HT-29 (cell line): ENCODE measurements at regions not wholly inside any gene's neighbourhood (a gene's known extent, or its start where the extent isn't known, plus 50 kb on each side); places are given as distances from the start of the nearest gene placed in this dataset.
"Not testable (repeated sequence)": the region's sequence is repeated elsewhere in the genome, so short reads cannot be mapped to it uniquely, and the experiment has no call there.

Source experiments
- DNase-seq: peaks from one replicate; pipeline ENCODE4 v3.0.0-alpha.2; 2015; ENCODE audit warnings: low spot score

DNA sequence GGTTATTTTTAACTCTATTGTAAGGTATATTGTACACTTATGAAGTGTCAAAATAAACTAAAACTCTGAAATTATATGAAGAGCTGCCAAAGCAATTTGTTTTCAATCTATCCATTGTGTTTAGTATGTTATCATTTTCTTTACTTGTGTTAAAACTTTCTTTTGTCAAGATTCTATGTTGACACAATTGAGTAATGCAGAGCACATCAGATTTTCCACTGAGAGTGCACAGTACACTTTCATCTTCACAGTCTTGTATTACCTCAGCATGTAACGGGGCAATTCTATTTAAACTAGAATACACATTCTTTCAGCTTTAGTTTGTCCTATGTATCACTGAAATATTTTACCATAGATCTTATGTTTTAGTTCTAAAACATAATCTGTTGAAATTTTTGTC lies 304.4 kb upstream of the ZC3H15 start:
- no peak for DNase-seq

DNA sequence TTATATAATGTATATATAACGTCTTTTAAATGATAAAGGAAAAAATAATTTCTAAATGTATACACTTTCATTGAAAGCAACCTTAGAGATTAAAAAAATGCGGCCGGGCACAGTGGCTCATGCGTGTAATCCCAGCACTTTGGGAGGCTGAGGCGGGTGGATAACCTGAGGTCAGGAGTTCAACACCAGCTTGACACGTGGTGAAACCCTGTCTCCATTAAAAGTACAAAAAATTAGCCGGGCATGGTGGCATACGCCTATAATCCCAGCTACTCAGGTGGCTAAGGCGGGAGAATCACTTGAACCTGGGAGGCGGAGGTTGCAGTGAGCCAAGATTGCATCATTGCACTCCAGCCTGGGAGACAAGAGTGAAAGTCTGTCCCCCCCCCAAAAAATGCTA lies 303.7 kb upstream of the ZC3H15 start:
- DNase-seq, result not testable (repeated sequence)

DNA sequence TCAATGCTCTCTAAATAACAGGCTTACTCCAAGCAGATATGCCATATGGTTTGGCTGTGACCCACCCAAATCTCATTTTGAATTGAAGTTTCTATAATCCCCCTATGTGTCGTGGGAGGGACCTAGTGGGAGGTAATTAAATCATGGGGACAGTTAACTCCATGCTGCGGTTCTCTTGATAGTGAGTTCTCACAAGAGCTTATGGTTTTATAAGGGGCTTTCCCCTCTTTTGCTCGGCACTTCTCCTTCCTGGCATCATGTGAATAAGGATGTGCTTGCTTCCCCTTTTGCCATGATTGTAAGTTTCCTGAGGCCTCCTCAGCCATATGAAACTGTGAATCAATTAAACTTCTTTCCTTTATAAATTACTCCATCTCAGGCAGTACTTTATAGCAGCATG lies 302.7 kb upstream of the ZC3H15 start:
- DNase-seq, result no peak

DNA sequence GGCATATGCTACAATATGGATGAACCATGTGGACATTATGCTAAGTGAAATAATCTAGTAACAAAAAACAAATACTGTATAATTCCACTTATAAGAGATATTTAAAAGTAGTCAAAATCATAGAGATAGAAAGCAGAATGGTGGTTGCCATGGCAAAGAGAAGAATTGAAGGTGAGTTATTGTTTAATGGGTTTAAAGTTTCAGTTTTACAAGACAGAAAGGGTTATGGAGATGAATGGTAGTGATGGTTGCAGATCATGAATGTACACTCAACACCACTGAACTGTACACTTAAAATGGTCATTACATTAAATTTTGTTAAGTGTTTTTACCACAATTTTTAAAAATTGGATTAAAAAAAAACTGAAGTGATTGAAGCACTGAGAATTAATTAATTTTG lies 298.2 kb upstream of the ZC3H15 start:
- DNase-seq, result no peak

DNA sequence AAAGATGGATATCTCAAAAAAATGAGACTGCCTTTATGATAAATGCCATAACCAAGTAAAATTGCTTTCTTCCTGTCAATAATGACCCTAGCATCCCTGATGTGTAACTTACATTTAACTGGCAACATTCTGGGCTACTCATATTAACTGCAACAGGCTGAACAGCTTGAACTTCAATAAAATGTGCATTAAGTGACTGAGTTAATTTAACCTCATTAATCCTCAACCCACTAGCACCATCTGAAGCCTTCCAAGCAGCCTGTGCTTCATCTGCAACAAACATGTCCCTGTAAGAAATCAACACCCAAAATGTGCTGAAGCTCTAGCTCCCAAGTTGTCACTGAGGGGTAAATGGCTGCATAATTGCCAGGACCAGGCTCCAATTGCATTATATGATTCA lies 296.2 kb upstream of the ZC3H15 start:
- no peak for DNase-seq

DNA sequence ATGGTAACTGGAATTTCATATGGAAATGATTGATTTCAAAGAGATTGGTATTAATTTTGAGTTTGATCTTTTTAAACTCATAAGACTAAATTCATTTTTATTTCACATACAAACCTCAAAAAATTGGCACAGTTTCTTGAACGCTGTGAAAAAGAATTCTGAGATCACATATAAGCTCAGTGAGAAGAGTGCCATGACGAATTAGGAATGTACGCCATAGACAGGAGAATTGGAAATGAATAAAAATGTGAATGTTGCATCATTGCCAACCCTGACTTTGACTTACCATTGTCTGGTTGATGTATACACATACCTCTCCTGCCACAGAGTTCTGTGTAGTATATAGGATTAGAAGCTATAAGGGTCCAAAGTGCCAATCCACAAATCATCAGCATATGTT lies 290.4 kb upstream of the ZC3H15 start:
- no peak for DNase-seq

DNA sequence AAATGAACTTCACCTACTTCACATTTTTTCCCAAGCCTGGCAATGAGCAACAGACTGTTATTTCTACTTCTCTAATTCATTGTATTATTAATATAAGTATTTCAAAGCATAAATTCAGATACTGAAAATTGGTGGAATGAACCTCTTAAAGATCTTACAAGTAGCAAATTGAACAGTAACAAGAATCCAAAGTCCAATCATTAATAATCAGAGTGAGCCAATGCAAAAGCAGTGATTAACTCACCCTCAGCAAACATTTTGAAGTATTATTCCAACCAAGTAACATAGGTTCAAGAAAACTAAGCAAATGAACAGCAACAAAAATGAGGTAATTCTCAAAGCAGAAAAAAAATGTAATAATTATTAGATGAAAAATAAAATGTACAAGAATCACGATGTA lies 288.1 kb upstream of the ZC3H15 start:
- no peak for DNase-seq

DNA sequence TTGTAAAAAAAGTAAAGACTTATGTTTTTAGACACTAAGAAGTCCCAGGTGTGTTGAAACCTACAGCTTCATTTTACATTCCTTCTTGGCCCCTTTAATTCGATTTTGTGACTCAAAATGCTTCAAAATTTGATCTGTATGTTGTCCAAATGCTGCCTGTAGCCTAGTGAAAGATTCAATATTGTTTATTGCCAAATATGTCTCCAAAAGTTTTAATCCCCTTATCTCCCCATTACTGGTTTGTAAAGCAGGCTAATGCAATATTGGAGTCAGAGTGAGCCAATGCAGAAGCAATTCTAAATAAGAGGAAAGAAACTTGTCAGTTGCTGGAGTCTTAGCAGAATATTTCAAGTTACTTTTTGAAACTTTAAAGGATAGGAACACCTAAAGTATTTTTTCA lies 287.0 kb upstream of the ZC3H15 start:
- no peak for DNase-seq

DNA sequence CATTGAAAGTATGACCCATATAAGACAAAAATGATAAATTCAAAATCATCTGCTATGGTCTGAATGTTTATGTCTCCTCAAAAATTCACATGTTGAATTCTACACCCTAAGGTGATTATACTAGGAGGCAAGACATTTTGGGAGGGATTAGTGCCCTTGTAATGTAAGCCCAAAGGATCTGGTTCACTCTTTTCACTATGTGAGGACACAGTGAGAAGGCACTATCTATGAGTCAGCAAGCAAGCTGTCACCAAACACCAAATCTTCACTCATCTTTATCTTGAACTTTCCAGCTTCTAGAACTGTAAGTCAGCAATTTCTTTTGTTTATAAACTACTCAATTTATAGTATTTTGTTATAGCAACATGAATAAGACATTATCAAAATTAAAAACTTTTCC lies 284.7 kb upstream of the ZC3H15 start:
- no peak for DNase-seq

DNA sequence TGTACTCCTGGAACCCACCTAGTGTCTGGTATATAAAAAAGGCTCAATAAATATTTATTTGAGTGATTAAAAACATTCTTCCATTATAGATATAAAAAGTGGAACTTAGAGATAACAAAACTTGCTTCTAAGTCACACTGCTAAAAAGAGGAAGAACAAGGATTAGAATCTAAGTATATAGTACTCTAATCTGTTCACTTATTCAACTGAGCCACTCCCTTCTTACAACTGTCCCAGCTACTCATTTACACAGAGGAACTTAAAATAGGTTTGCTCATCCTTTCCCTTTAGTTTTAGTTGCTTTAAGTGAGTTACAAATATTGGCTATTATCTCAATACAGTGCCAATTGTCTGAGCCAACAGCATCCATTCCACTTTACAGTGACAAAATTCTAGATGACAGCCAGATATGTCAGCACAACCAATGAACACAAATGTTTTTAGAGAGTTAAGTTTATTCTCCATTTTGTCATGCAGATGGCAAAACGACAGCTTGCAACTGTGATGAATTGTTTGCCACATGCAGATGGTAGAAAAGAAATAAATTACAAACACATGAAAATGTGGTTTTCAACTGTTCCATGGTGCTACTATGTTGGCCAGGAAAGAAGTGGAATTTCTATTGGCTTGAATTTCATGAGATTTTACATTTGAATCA lies 280.7 kb upstream of the ZC3H15 start:
- no peak for DNase-seq

DNA sequence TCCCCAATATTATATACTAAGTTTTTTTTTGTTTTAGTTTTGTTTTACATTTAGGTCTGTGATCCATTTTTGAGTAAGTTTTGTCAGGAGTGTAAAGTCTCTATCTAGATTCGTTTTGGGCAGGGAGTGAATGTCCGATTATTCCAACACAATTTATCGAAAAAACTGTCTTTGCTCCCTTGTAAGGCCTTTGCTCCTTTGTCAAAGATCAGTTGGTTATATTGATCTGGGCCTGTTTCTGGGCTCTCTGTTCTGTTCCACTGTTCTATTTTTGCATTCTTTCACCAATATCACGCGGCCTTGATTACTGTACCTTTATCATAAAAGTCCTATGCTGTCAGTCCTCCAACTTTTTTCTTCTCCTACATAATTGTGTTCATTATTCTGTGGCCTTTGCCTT lies 276.5 kb upstream of the ZC3H15 start:
- no peak for DNase-seq

DNA sequence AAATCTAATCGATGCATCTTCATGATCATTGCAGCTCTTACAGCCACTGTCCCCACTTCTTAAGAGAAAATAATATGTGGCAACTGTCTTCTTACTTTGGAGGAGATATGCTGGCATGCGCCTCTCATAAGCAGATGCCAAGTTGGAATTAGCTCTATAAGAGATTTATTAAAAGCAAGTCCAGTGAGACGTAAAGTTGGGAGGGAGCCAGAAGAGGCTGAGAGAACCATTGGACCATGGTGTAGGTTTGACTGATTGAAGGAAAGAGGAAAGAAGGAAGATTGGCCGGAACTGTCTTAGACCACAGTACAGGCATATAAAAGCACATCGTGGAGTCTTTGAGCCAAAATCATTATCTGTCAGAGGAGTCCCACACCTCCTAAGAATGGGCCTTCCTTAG lies 265.7 kb upstream of the ZC3H15 start:
- no peak for DNase-seq

DNA sequence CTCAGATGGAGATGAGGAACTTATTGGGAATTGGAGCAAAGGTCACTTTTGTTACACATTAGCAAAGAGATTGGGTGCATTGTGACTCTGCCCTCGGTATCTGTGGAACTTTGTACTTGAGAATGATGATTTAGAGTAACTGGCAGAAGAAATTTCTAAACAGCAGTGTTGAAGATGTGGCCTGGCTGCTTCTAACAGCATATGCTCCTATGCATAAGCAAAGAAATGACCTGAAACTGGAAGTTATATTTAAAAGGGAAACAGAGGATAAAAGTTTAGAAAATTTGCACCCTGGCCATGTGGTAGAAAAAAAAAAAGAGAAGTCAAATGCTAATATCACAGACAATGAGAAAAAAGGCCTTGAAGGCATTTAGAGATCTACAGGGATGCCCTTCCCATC lies 256.8 kb upstream of the ZC3H15 start:
- no peak for DNase-seq

DNA sequence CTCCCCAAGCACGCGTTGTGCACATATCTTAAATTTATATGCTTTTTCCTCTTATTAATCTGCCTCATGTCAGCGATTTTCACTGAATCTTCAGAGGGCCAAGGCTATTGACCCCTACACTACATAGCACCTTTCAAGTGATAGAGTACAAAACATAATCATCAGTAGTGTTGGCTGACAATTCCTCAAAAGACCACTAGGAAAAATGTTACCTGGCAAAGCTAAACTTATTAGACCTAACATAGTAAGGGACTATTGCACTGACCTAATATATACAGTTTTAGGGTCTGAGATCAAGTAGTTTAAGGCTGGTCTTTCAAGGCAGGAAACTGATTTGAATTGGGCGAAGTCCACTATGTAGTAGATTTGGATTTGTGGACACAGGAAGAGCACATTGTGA lies 244.2 kb upstream of the ZC3H15 start:
- no peak for DNase-seq

DNA sequence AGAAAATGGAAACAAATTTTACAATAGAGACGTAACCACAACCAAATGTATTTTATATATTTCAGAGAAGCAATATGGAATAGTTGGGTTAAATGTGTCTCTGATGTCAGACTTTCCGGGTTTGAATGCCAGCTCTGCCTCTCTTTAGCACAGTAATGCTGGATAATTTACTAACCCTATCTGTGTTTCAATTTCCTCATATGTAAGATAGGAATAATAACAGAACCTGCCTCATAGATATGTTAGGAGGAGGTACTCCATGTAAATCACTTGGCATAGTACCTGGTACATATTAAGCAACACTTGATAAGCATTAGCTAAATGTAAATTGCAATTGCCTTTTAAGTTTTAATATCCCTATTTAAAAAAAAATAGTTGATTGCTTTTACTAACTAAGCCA lies 231.3 kb upstream of the ZC3H15 start:
- DNase-seq, result no peak

DNA sequence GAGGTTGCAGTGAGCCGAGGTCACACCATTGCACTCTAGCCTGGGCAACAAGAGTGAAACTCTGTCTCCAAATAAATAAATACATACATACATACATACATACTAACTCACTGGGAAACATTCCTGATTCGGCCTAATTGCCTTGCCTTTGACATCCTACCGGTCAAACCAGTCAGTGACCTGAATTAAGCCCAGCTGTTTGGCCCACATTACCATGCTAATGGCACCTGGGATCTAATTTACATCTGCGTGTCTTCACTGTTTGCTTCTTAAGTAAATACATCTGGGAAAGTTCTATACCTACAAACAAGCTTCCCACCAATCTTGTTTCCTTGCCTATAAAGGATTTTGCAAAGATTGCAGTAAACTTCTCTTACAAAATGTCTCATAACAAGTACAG lies 230.2 kb upstream of the ZC3H15 start:
- DNase-seq, result no peak

DNA sequence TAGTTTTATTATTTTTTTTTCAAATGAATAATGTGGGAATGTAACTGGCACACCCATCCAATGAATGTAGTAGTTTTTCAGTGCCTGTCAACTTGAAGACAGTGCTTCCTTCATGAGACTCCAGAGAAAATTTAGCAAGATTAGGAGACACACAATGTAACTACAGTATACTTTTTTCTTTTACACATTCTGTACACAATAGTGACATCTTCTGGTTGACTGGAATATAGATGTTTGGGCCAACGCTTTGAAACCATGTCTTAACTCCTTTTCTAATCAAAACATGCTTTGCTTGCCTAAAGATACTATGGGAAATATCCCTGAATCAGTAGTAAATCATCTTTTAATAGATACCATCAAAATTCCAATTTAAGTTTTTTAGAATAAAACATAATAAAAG lies 229.5 kb upstream of the ZC3H15 start:
- DNase-seq, result peak; percentile 76

DNA sequence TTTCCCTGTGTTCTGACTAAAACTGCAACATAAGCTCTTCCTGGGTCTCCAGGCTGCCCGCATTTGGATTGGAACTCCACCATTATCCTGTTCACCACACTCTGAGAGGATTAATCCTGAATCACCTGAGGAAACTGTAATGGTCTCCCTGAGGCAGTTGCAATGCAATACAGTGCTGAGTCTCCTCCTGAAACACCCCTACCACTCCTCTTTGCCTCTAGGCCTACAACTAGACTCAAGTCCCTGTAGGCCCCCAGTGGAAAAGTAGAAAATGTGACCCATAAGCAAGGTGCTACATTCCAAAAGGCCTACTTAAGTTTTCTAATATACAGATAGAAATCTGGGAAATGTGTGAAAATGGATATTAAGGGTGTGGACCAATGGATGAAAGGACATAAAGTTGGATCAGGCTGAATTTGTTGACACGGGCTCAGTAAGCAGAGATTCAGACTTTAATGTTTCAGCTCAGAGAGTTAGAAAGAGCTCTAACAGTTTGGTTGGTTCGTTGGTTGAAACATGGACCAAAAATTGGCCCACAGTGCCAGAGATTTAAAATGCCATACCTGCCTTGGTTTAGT lies 222.3 kb upstream of the ZC3H15 start:
- no peak for DNase-seq

DNA sequence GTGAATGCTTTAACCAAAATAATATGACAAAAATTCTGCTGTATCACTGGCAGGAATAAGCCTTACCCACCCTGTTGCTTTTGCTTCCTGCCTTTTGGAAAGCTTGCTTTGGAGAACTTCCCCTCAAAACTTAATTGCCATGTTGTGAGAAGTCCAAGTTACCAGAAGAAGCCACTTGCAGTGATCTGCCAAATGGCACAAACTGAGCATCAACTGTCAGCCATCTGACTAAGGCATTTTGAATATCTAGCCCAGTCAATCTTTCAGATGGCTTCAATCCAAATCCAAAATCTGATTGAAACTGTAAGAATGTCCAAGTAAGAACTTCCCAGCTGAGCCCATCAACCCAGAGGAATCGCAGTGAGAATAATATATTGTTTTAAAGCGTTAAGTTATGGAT lies 216.5 kb upstream of the ZC3H15 start:
- no peak for DNase-seq

DNA sequence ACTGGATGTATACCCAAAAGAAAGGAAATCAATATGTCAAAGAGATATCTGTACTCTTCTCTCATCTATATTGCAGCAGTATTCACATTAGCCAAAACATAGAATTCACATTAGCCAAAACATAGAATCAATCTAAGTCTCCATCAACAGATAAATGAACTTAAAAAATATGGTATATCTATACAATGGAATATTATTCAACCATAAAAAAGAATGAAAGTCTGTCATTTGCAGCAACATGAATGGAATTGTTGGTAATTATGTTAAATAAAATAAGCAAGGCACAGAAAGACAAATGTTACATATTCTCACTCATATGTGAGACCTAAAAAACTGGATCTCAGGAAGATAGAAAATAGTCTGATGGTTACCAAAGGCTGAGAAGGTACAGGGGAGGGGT lies 212.1 kb upstream of the ZC3H15 start:
- no peak for DNase-seq

DNA sequence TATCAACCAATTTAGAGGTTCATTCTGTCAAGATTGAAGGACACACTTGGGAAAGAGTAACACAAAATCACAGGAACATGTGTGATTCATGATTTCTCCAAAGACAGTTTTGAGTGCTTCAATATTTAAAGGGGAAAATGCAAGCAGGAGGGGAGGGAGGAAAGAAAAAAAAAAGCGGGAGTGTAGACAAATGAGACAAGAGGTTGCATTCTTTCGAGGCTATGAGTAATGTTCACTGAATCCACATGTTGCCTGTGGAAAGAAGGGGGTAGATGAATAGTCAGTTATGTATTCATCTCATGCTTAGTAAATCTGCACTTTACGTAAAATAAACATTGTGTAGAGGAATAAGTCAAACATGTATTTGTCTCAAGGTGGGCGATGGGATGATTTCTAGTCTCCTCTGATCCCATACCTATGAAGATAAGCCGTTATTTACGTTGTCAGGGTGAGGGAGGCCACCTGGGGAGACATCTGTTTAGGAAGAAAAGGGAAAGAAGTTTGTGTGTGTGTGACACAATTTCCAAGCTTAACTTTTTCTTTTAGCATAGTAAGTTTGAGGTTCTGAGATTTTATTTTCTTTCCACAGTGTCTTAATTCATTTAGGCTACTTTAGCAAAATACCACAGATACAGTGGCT lies 211.0 kb upstream of the ZC3H15 start:
- no peak for DNase-seq

DNA sequence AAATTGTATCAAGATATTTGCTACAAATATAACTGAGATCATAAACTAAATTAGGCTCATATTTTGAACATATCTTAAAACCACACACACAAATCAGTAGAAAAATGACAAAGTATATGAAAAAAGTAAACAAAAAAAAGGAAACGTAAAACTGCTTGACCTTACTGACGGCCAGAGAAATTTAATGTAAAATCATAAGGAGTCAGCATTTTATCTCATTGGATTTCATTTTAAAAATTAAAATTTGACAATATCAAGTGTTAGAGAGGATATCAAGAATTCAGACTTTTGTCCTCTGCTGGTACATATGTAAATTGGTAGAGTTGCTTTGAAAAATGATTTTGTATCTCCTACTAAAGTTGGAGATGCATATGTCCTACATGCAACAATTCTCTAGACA lies 209.2 kb upstream of the ZC3H15 start:
- DNase-seq, result no peak

DNA sequence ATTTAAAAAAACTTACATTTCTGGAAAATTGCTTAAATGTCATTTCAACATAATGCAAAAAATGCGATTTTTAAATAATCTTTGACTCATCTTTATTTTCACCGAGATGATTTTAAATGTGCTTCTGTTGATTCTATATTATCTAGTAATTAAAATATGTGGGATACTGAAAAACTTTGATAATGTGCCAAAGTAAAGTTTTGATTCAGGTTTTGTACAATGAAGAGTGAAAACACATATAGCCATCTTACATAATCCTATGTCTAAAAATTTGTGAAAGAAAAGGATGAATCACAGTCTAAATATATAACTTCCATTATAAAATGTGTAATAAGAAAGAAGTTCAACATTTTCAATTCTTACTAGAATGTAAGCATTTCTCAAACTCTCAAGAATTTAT lies 204.3 kb upstream of the ZC3H15 start:
- DNase-seq, result no peak
